HG02571 (cell line): ENCODE measurements at regions not wholly inside any gene's neighbourhood (a gene's known extent, or its start where the extent isn't known, plus 50 kb on each side); places are given as distances from the start of the nearest gene placed in this dataset.

ENCODE experiments used
- ATAC-seq: cut with Tn5 transposase; IDR thresholded peaks from one replicate; pipeline ENCODE4 v1.9.1; 2021; ENCODE audit warnings: mild to moderate bottlenecking, moderate library complexity; ENCODE audit not compliant: unreplicated experiment

GRCh38 chr1:216785221-216785620 is 62.0 kb upstream of the ESRRG start:
- no peak for ATAC-seq

GRCh38 chr1:216779686-216780085 is 56.5 kb upstream of the ESRRG start:
- ATAC-seq, result no peak

- no peak for ATAC-seq
Measured at GRCh38 chr1:216778737-216779136, 55.5 kb upstream of the ESRRG start.

GRCh38 chr1:216777148-216777547 is 53.9 kb upstream of the ESRRG start:
- ATAC-seq, result no peak
